H9 (cell line): ENCODE measurements at regions not wholly inside any gene's neighbourhood (a gene's known extent, or its start where the extent isn't known, plus 50 kb on each side); places are given as distances from the start of the nearest gene placed in this dataset.

Source experiments
- DNase-seq: peaks from one replicate; pipeline ENCODE4 v3.0.0-alpha.2; 2017
- H2AFZ ChIP-seq: one replicate; pipeline ENCODE4 v1.6.1; 2013; ENCODE audit warnings: mild to moderate bottlenecking, low read length, control low read depth, moderate library complexity
- H2AK5ac ChIP-seq: 2 replicates; pipeline ENCODE4 v1.6.1; 2013; ENCODE audit warnings: low read length, control low read depth, mixed read lengths; ENCODE audit not compliant: insufficient read length
- H2BK120ac ChIP-seq: one replicate; pipeline ENCODE4 v1.6.1; 2013; ENCODE audit warnings: low read depth, mild to moderate bottlenecking, low read length, control low read depth, inconsistent platforms; ENCODE audit not compliant: poor library complexity, severe bottlenecking
- H2BK12ac ChIP-seq: 2 replicates; pipeline ENCODE4 v1.6.1; 2013; ENCODE audit warnings: low read length, control low read depth, mixed read lengths, low read depth; ENCODE audit not compliant: insufficient read length
- H2BK15ac ChIP-seq: 2 replicates; pipeline ENCODE4 v1.6.1; 2013; ENCODE audit warnings: low read depth, low read length, control low read depth
- H2BK20ac ChIP-seq: one replicate; pipeline ENCODE4 v1.6.1; 2013; ENCODE audit warnings: low read depth, mild to moderate bottlenecking, low read length, control low read depth, inconsistent platforms; ENCODE audit not compliant: poor library complexity, severe bottlenecking
- H2BK5ac ChIP-seq: 2 replicates; pipeline ENCODE4 v1.6.1; 2013; ENCODE audit warnings: low read length, control low read depth, mixed read lengths; ENCODE audit not compliant: insufficient read length
- H3K14ac ChIP-seq: 2 replicates; pipeline ENCODE4 v1.6.1; 2013; ENCODE audit warnings: low read length, control low read depth; ENCODE audit not compliant: insufficient read depth
- H3K18ac ChIP-seq: 2 replicates; pipeline ENCODE4 v1.6.1; 2013; ENCODE audit warnings: low read depth, mild to moderate bottlenecking, mixed read lengths, low read length, control low read depth; ENCODE audit not compliant: insufficient read length
- H3K23ac ChIP-seq: 2 replicates; pipeline ENCODE4 v1.6.1; 2013; ENCODE audit warnings: low read length, control low read depth, mixed read lengths, low read depth; ENCODE audit not compliant: insufficient read length
- H3K23me2 ChIP-seq: 2 replicates; pipeline ENCODE4 v1.6.1; 2013; ENCODE audit warnings: low read depth, mild to moderate bottlenecking, mixed read lengths, low read length, control low read depth; ENCODE audit not compliant: insufficient read length, poor library complexity, severe bottlenecking
- H3K27ac ChIP-seq: 2 replicates; pipeline ENCODE4 v1.5.1; 2013; ENCODE audit warnings: low read length, control low read depth, mixed read lengths, low read depth; ENCODE audit not compliant: insufficient read length
- H3K27me3 ChIP-seq: 2 replicates; pipeline ENCODE4 v1.6.1; 2013; ENCODE audit warnings: low read length, control low read depth, inconsistent platforms; ENCODE audit not compliant: insufficient read depth
- H3K4ac ChIP-seq: 2 replicates; pipeline ENCODE4 v1.6.1; 2013; ENCODE audit warnings: low read depth, mild to moderate bottlenecking, control low read depth, inconsistent platforms, low read length, moderate library complexity
- H3K4me1 ChIP-seq: 2 replicates; pipeline ENCODE4 v1.6.1; 2013; ENCODE audit warnings: low read length, control low read depth, inconsistent platforms; ENCODE audit not compliant: insufficient read depth
- H3K4me2 ChIP-seq: 2 replicates; pipeline ENCODE4 v1.6.1; 2013; ENCODE audit warnings: low read length, control low read depth, mixed read lengths; ENCODE audit not compliant: insufficient read length, insufficient read depth
- H3K56ac ChIP-seq: 2 replicates; pipeline ENCODE4 v1.6.1; 2013; ENCODE audit warnings: low read depth, mild to moderate bottlenecking, mixed read lengths, low read length, control low read depth; ENCODE audit not compliant: insufficient read length
- H3K79me1 ChIP-seq: 2 replicates; pipeline ENCODE4 v1.6.1; 2013; ENCODE audit warnings: low read depth, mild to moderate bottlenecking, moderate library complexity, low read length, control low read depth, inconsistent platforms; ENCODE audit not compliant: insufficient read depth, poor library complexity, severe bottlenecking
- H3K79me2 ChIP-seq: 2 replicates; pipeline ENCODE4 v1.6.1; 2013; ENCODE audit warnings: low read length, control low read depth, inconsistent platforms; ENCODE audit not compliant: insufficient read depth
- H3K9ac ChIP-seq: 2 replicates; pipeline ENCODE4 v1.6.1; 2013; ENCODE audit warnings: low read length, control low read depth, mixed read lengths; ENCODE audit not compliant: insufficient read length; ENCODE audit errors: extremely low read depth
- H3K9me3 ChIP-seq: one replicate; pipeline ENCODE4 v1.6.1; 2013; ENCODE audit warnings: low read depth, low read length, inconsistent platforms; ENCODE audit not compliant: control insufficient read depth
- H3T11ph ChIP-seq: one replicate; pipeline ENCODE4 v1.6.1; 2013; ENCODE audit warnings: mild to moderate bottlenecking, low read length, control low read depth, inconsistent platforms
- H4K20me1 ChIP-seq: one replicate; pipeline ENCODE4 v1.6.1; 2013; ENCODE audit not compliant: control insufficient read depth, insufficient read length, insufficient read depth
- H4K5ac ChIP-seq: 2 replicates; pipeline ENCODE4 v1.6.1; 2013; ENCODE audit warnings: low read depth, mild to moderate bottlenecking, mixed read lengths, low read length, control low read depth; ENCODE audit not compliant: insufficient read length
- H4K8ac ChIP-seq: replicated peaks from 2 replicates; pipeline ENCODE4 v1.6.1; 2013; ENCODE audit warnings: low read length, control low read depth, mixed read lengths, low read depth; ENCODE audit not compliant: insufficient read length
- H4K91ac ChIP-seq: 2 replicates; pipeline ENCODE4 v1.6.1; 2013; ENCODE audit warnings: low read depth, mild to moderate bottlenecking, moderate library complexity, mixed read lengths, low read length, control low read depth; ENCODE audit not compliant: insufficient read length
- H3K27ac Mint-ChIP-seq, 3 experiments: 2 replicates in 2 of 3; 3 replicates in 1 of 3; pipeline ENCODE4 v1.8.0; 2020 to 2021; ENCODE audit warnings: mixed read lengths in 3 of 3, mild to moderate bottlenecking in 1 of 3, moderate library complexity in 1 of 3
- H3K27me3 Mint-ChIP-seq: 2 replicates; pipeline ENCODE4 v1.8.0; 2021; ENCODE audit warnings: low read depth, mild to moderate bottlenecking, moderate library complexity, mixed read lengths
- H3K36me3 Mint-ChIP-seq, 3 experiments: 2 replicates in 2 of 3; 3 replicates in 1 of 3; pipeline ENCODE4 v1.8.0; 2020 to 2021; ENCODE audit warnings: low read depth in 3 of 3, mixed read lengths in 3 of 3; ENCODE audit not compliant: insufficient read depth in 1 of 3
- H3K4me1 Mint-ChIP-seq, 2 experiments: 2 replicates each; pipeline ENCODE4 v1.8.0; 2020; ENCODE audit warnings: mixed read lengths in 2 of 2
- H3K4me3 Mint-ChIP-seq, 2 experiments: 2 replicates in 1 of 2; 3 replicates in 1 of 2; pipeline ENCODE4 v1.8.0; 2020 to 2021; ENCODE audit warnings: mild to moderate bottlenecking in 2 of 2, mixed read lengths in 2 of 2, moderate library complexity in 1 of 2
- H3K9me3 Mint-ChIP-seq, 2 experiments: 2 replicates in 1 of 2; 3 replicates in 1 of 2; pipeline ENCODE4 v1.8.0; 2020; ENCODE audit warnings: mild to moderate bottlenecking in 2 of 2, mixed read lengths in 2 of 2, moderate library complexity in 1 of 2
- WGBS: extraction: QIAGEN DNeasy Blood & Tissue Kit; methylation state at CpG from one replicate; pipeline ENCODE4 v1.1.7; 2013; ENCODE audit warnings: missing lambda C conversion rate, low lambda C conversion rate, mixed read lengths; ENCODE audit not compliant: insufficient read length; ENCODE audit errors: extremely low coverage; 5-methylcytosine and 5-hydroxymethylcytosine counted together
- TF ChIP-seq, protein P1 (sequence below): fragments of 200-600 bp; sonication (generic); conservative IDR thresholded peaks from 3 replicates; pipeline ENCODE4 v1.8.0; 2021; ENCODE audit warnings: antibody characterized with exemption, mild to moderate bottlenecking

GRCh38 chr20:39116020-39116419 lies 153.9 kb downstream of the DHX35 start:
- Histone ChIP-seq H3K23me2 (no peaks in the 10 kb centered on the region), H2BK20ac (no peak overlapping the region), H3K27ac (no peak overlapping the region), H4K20me1 (no peaks in the 10 kb centered on the region), H3K18ac (no peak overlapping the region), H3K23ac (no peak overlapping the region), H3K79me1 (no peaks in the 10 kb centered on the region), H3T11ph (no peak overlapping the region), H2AFZ (no peak overlapping the region), H2AK5ac (no peak overlapping the region), H2BK12ac (no peak overlapping the region), H3K4ac (no peak overlapping the region), H4K91ac (no peak overlapping the region), H3K4me2 (no peak overlapping the region), H2BK120ac (no peak overlapping the region), H3K27me3 (no peaks in the 10 kb centered on the region; the same call in 1 of the 2 replicates), H3K4me1 (peaks cover 9% of the 10 kb centered on the region), H4K5ac (no peak overlapping the region), H4K8ac (no peak overlapping the region), H3K79me2 (no peaks in the 10 kb centered on the region), H3K9ac (no peak overlapping the region), H2BK15ac (no peak overlapping the region), H2BK5ac (no peak overlapping the region), H3K9me3 (no peaks in the 10 kb centered on the region), H3K14ac (no peak overlapping the region), H3K56ac (no peak overlapping the region)
- H3K27me3 Mint-ChIP-seq = peaks cover 13% of the 10 kb centered on the region
- no peak for DNase-seq
- TF ChIP-seq, protein P1, sequence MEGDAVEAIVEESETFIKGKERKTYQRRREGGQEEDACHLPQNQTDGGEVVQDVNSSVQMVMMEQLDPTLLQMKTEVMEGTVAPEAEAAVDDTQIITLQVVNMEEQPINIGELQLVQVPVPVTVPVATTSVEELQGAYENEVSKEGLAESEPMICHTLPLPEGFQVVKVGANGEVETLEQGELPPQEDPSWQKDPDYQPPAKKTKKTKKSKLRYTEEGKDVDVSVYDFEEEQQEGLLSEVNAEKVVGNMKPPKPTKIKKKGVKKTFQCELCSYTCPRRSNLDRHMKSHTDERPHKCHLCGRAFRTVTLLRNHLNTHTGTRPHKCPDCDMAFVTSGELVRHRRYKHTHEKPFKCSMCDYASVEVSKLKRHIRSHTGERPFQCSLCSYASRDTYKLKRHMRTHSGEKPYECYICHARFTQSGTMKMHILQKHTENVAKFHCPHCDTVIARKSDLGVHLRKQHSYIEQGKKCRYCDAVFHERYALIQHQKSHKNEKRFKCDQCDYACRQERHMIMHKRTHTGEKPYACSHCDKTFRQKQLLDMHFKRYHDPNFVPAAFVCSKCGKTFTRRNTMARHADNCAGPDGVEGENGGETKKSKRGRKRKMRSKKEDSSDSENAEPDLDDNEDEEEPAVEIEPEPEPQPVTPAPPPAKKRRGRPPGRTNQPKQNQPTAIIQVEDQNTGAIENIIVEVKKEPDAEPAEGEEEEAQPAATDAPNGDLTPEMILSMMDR = no peak
- H3K4me1 Mint-ChIP-seq = peaks cover 37 to 45% of the 10 kb centered on the region in 2 experiments
- H3K4me3 Mint-ChIP-seq = no peak overlapping the region
- peaks cover 3 to 13% (median 4%) of the 10 kb centered on the region in 3 experiments; a peak in 5 of 7 replicates for H3K36me3 Mint-ChIP-seq
- H3K9me3 Mint-ChIP-seq = peaks cover 5 to 21% of the 10 kb centered on the region in 2 experiments; a peak in 4 of 5 replicates
- WGBS = no CpG with 5 or more reads among the region's 2 CpGs
- H3K27ac Mint-ChIP-seq = peak overlapping the region in 1 of 3 experiments; percentile 56; a peak in 2 of 7 replicates
